B cell (primary cell): ENCODE measurements at regions not wholly inside any gene's neighbourhood (a gene's known extent, or its start where the extent isn't known, plus 50 kb on each side); places are given as distances from the start of the nearest gene placed in this dataset.

Experiments
- EZH2 ChIP-seq: IDR thresholded peaks from 2 replicates; pipeline ENCODE4 v1.6.1; 2012; ENCODE audit warnings: borderline replicate concordance, low read depth, mild to moderate bottlenecking, moderate library complexity, low read length; ENCODE audit not compliant: insufficient read depth, poor library complexity, severe bottlenecking
- TF ChIP-seq, protein P1 (sequence below): fragments of 200-600 bp; IDR thresholded peaks from one replicate; pipeline ENCODE4 v1.8.0; 2022; ENCODE audit warnings: antibody characterized with exemption, mild to moderate bottlenecking

DNA sequence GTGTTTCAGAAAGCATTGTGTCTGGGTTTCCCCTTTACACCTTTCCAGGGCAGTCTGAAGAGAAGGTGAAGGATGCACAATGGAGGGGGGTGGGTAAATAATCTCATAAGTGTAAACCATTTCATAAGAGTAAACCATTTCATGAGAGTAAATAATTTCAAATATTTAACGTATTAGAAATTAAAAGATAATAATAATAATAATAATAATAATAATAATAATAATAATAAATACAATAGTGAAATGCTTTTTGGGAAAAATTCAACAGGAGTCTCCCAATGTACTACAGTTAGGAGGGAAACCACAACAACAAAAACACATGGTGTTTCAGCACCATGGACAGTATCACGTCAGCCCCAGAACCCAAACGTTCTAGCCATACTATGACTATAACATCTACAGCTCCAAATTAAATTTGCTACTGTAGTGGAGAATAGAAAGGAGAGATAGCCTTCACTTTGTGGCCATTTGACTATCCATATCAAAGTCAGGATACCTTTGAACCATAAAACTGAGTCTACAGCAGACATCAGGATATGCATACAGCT is 691.8 kb downstream of the BCL11B start:
- TF ChIP-seq, protein P1, sequence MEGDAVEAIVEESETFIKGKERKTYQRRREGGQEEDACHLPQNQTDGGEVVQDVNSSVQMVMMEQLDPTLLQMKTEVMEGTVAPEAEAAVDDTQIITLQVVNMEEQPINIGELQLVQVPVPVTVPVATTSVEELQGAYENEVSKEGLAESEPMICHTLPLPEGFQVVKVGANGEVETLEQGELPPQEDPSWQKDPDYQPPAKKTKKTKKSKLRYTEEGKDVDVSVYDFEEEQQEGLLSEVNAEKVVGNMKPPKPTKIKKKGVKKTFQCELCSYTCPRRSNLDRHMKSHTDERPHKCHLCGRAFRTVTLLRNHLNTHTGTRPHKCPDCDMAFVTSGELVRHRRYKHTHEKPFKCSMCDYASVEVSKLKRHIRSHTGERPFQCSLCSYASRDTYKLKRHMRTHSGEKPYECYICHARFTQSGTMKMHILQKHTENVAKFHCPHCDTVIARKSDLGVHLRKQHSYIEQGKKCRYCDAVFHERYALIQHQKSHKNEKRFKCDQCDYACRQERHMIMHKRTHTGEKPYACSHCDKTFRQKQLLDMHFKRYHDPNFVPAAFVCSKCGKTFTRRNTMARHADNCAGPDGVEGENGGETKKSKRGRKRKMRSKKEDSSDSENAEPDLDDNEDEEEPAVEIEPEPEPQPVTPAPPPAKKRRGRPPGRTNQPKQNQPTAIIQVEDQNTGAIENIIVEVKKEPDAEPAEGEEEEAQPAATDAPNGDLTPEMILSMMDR = no peak
- TF ChIP-seq EZH2 = no peak
